Upper lobe of left lung (tissue), 6 donors: ENCODE measurements at regions not wholly inside any gene's neighbourhood (a gene's known extent, or its start where the extent isn't known, plus 50 kb on each side); places are given as distances from the start of the nearest gene placed in this dataset.
"Not testable (repeated sequence)": the region's sequence is repeated elsewhere in the genome, so short reads cannot be mapped to it uniquely, and the experiment has no call there.

Experiments used
- ATAC-seq, 2 donors: fragments of 200-7000 bp; cut with Tn5 transposase; one replicate each; pipeline ENCODE4 v1.9.1; 2022; ENCODE audit warnings: mild to moderate bottlenecking in 2 of 2, moderate library complexity in 2 of 2; ENCODE audit not compliant: low FRiP score in 2 of 2
- DNase-seq, 2 donors: peaks; one replicate each; pipeline ENCODE4 v3.0.0-alpha.2; 2019 to 2020
- H3K27ac ChIP-seq, 4 donors: fragments of 200-600 bp; sonication (generic); one replicate each; pipeline ENCODE4 v1.5.1; 2016 to 2019
- H3K27me3 ChIP-seq, 4 donors: fragments of 200-600 bp; sonication (generic); one replicate each; pipeline ENCODE4 v1.5.1; 2017 to 2019
- H3K36me3 ChIP-seq, 4 donors: fragments of 200-600 bp; sonication (generic); one replicate each; pipeline ENCODE4 v1.5.1; 2016 to 2019
- H3K4me1 ChIP-seq, 4 donors: fragments of 200-600 bp; sonication (generic); one replicate each; pipeline ENCODE4 v1.5.1; 2018 to 2019
- H3K4me3 ChIP-seq, 4 donors: fragments of 200-600 bp; sonication (generic); one replicate each; pipeline ENCODE4 v1.5.1; 2017 to 2019; ENCODE audit warnings: mild to moderate bottlenecking in 2 of 4, moderate library complexity in 1 of 4
- H3K9me3 ChIP-seq, 4 donors: fragments of 200-600 bp; sonication (generic); one replicate each; pipeline ENCODE4 v1.5.1; 2018 to 2019
- EP300 ChIP-seq, 4 donors: sonication (generic); formaldehyde crosslinking; IDR thresholded peaks; one replicate each; pipeline ENCODE4 v1.5.1; 2017; ENCODE audit warnings: antibody characterized with exemption in 4 of 4, control low read depth in 2 of 4
- POLR2A ChIP-seq, 4 donors: fragments of 450-650 bp; IDR thresholded peaks; one replicate each; pipeline ENCODE4 v1.5.1; 2016 to 2017; ENCODE audit warnings: antibody characterized with exemption in 4 of 4, mild to moderate bottlenecking in 2 of 4
- POLR2AphosphoS5 ChIP-seq, 2 donors: sonication (generic); formaldehyde crosslinking; IDR thresholded peaks; one replicate each; pipeline ENCODE4 v1.5.1; 2017; ENCODE audit warnings: antibody characterized with exemption in 2 of 2
- WGBS, 2 donors: methylation state at CpG; one replicate each; pipeline ENCODE4 v1.1.5; 2017 to 2018; 5-methylcytosine and 5-hydroxymethylcytosine counted together
- TF ChIP-seq, protein P1 (sequence below), 6 experiments: fragments of 450-650 bp in 4 of 6; fragments of 200-600 bp in 2 of 6; sonication (generic) in 2 of 6; IDR thresholded peaks; one replicate each; pipeline ENCODE4 v1.5.1; 2016 to 2019; ENCODE audit warnings: antibody characterized with exemption in 6 of 6
- donor health status: DM: no; HTN: no; CAD: no; lungs with moderate emphysema.
- donor health status: DM: no; HTN: yes; CAD: no; lungs with severe emphysema.

DNA sequence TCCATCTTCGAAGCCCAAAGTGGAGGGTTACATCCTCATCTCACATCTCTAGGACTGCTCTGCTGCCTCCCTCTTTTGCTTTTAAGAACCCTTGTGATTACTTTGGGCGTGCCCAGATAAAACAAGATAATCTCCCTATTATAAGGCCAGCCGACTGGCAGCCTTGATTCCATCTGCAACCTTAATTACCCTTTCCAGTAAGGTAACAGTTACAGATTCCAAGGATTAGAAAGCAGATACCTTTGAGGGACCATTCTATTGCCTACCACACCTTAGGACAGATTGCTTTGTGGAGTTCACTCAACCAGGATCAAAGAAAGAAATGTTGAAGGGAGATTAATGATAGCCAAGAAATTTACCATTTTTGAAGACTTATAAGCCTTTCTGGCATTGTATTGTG, 250.8 kb upstream of the ACVR2A start:
- H3K4me1 ChIP-seq = no peaks in the 10 kb centered on the region
- no peak for ATAC-seq
- no peaks in the 10 kb centered on the region for H3K9me3 ChIP-seq
- TF ChIP-seq POLR2A (IDR thresholded peaks at IDR 0.05) (no peak), POLR2AphosphoS5 (IDR thresholded peaks at IDR 0.05) (no peak)
- no peak overlapping the region for H3K4me3 ChIP-seq
- H3K36me3 ChIP-seq = no peaks in the 10 kb centered on the region
- WGBS, 2 donors = 66 to 79% methylated on average over 3 of the region's 3 CpGs
- H3K27ac ChIP-seq = no peak overlapping the region
- no peaks in the 10 kb centered on the region for H3K27me3 ChIP-seq
- DNase-seq = no peak

DNA sequence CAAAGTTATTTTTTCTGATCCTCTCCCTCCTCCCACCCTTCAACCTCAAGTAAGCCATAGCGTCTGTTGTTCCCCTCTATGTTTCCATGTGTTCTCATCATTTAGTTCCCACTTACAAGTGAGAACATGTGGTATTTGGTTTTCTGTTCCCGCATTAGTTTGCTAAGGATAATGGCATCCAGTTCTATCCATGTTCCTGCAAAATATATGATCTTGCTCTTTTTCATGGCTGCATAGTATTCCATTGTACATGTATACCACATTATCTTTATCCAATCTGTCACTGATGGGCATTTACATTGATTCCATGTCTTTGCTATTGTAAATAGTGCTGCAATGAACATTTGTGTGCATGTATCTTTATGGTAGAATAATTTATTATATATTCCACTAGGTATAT, 252.0 kb upstream of the ACVR2A start:
- WGBS, 2 donors = 96 to 97% methylated on average over 2 of the region's 2 CpGs
- not testable (repeated sequence) for DNase-seq, H3K36me3 ChIP-seq, H3K4me3 ChIP-seq, H3K4me1 ChIP-seq, H3K27ac ChIP-seq, H3K27me3 ChIP-seq, ATAC-seq, H3K9me3 ChIP-seq

DNA sequence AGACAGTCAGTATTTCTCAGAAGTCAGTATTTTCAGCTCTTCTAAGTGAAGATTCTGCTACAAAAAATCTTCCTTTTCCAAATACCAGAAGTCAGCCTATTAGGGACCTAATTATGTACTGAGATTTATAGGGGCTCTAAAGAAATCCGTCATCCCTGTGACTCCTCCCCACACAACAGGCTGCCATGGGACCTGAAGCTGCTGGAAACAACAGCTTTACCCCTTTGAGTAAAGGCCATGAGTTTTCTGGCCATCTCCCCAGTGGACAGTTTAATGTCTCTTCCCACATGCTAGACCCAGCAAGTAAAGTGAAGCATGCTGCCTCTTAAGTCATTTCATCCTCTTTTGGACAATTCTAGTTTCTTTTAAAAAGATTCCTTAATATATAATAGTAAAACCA, 255.7 kb upstream of the ACVR2A start:
- WGBS, 2 donors = 68 to 100% methylated on average over 1 of the region's 1 CpG
- ATAC-seq (no peak), DNase-seq (no peak)
- Histone ChIP-seq H3K27ac (no peak overlapping the region), H3K9me3 (no peaks in the 10 kb centered on the region), H3K4me1 (no peaks in the 10 kb centered on the region), H3K4me3 (no peak overlapping the region), H3K36me3 (no peaks in the 10 kb centered on the region), H3K27me3 (no peaks in the 10 kb centered on the region)
- TF ChIP-seq POLR2A (IDR thresholded peaks at IDR 0.05) = no peak
- TF ChIP-seq POLR2AphosphoS5 (IDR thresholded peaks at IDR 0.05) = no peak
- TF ChIP-seq EP300 (IDR thresholded peaks at IDR 0.05) = no peak

DNA sequence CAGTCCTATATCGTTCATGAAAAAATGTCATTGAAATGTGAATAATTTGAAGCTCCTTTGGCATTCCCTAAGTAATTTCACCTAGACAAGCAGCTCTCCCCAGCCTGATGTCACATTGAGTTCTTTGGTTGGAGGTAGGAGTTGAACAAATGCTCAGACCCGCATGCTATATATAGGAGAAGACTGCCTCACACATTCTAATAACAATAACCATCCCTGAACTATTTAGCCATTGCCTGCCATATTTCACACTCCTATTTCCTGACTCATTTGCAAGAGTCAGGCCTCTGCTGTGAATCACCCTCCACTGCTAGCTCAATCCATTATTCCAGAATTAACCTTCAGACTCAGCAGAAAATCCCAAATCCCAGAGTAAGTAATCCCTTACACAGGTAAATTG, 256.6 kb upstream of the ACVR2A start:
- Histone ChIP-seq H3K9me3 (no peaks in the 10 kb centered on the region), H3K4me3 (no peak overlapping the region), H3K36me3 (no peaks in the 10 kb centered on the region), H3K27me3 (no peaks in the 10 kb centered on the region), H3K27ac (no peak overlapping the region), H3K4me1 (no peaks in the 10 kb centered on the region)
- WGBS, 2 donors = 74 to 85% methylated on average over 2 of the region's 2 CpGs
- no peak for DNase-seq
- no peak for ATAC-seq
- TF ChIP-seq EP300 (IDR thresholded peaks at IDR 0.05) = no peak
- TF ChIP-seq POLR2A (IDR thresholded peaks at IDR 0.05) = no peak
- TF ChIP-seq, protein P1, sequence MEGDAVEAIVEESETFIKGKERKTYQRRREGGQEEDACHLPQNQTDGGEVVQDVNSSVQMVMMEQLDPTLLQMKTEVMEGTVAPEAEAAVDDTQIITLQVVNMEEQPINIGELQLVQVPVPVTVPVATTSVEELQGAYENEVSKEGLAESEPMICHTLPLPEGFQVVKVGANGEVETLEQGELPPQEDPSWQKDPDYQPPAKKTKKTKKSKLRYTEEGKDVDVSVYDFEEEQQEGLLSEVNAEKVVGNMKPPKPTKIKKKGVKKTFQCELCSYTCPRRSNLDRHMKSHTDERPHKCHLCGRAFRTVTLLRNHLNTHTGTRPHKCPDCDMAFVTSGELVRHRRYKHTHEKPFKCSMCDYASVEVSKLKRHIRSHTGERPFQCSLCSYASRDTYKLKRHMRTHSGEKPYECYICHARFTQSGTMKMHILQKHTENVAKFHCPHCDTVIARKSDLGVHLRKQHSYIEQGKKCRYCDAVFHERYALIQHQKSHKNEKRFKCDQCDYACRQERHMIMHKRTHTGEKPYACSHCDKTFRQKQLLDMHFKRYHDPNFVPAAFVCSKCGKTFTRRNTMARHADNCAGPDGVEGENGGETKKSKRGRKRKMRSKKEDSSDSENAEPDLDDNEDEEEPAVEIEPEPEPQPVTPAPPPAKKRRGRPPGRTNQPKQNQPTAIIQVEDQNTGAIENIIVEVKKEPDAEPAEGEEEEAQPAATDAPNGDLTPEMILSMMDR (IDR thresholded peaks at IDR 0.05) = no peak
- TF ChIP-seq POLR2AphosphoS5 (IDR thresholded peaks at IDR 0.05) = no peak

DNA sequence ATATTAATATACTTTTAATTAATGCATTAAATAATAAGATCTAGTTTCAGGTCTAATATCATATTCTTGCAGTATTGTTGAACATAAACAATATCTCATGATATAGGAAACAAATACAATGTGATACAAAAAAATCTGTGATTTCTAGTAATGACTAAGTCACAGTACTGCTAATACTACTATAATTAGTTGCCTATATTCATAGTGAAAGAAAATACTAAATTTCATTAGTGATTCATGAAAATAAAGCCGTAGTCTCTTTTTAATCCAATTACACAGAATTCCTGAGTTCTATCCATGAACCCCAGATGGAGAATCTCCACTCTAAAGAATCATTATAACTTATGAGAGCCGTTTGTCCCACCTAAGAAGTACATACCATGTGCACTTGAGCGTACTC, 266.3 kb upstream of the ACVR2A start:
- no peaks in the 10 kb centered on the region for H3K36me3 ChIP-seq
- no peak overlapping the region for H3K4me3 ChIP-seq
- ATAC-seq (no peak), DNase-seq (no peak)
- H3K27me3 ChIP-seq = no peaks in the 10 kb centered on the region
- H3K4me1 ChIP-seq = no peaks in the 10 kb centered on the region
- no peak overlapping the region for H3K27ac ChIP-seq
- H3K9me3 ChIP-seq = no peaks in the 10 kb centered on the region
- 85 to 87% methylated on average over 3 of the region's 3 CpGs for WGBS, 2 donors
- TF ChIP-seq POLR2A (IDR thresholded peaks at IDR 0.05) (no peak), POLR2AphosphoS5 (IDR thresholded peaks at IDR 0.05) (no peak), EP300 (IDR thresholded peaks at IDR 0.05) (no peak)
- TF ChIP-seq, protein P1 (IDR thresholded peaks at IDR 0.05) = no peak

DNA sequence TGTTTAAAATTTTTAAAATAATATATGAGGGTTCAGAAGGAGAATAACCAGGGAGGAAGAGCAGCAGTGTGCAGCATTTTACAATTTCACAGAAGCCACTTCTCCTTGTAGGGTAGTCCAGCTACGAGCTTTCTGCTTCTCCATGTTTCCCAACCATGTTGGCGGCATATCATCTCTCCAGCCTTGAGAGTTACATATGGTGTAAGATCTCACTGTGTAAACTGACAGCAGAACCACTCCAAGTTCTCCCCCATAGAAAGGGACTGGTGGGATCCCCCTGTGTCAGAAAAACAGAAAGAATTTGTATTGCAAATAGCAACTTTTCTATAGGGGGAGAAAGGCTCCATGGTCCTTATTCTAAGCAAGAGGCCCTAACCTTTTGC, 266.8 kb upstream of the ACVR2A start:
- ATAC-seq (no peak), DNase-seq (no peak)
- H3K36me3 ChIP-seq = no peaks in the 10 kb centered on the region
- no peak overlapping the region for H3K4me3 ChIP-seq
- 86 to 90% methylated on average over 2 of the region's 2 CpGs for WGBS, 2 donors
- no peak for TF ChIP-seq EP300 (IDR thresholded peaks at IDR 0.05)
- TF ChIP-seq POLR2A (IDR thresholded peaks at IDR 0.05) = no peak
- TF ChIP-seq POLR2AphosphoS5 (IDR thresholded peaks at IDR 0.05) = no peak
- TF ChIP-seq, protein P1 (IDR thresholded peaks at IDR 0.05) = no peak
- no peak overlapping the region for H3K27ac ChIP-seq
- no peaks in the 10 kb centered on the region for H3K9me3 ChIP-seq
- no peaks in the 10 kb centered on the region for H3K4me1 ChIP-seq
- H3K27me3 ChIP-seq = no peaks in the 10 kb centered on the region
